ENCODE measurements at regions not wholly inside any gene's neighbourhood (a gene's known extent, or its start where the extent isn't known, plus 50 kb on each side); places are given as distances from the start of the nearest gene placed in this dataset.

GRCh38 chr4:85398276-85398675, 76.7 kb upstream of the ARHGAP24 start:
- Histone ChIP-seq H3K36me3 (ENCODE audit: insufficient read depth, low read length) (no peaks in the 10 kb centered on the region), H2AFZ (ENCODE audit: low read length) (no peak overlapping the region), H3K4me3 (ENCODE audit: low read length) (no peak overlapping the region), H4K20me1 (ENCODE audit: insufficient read depth, low read depth, low read length) (no peaks in the 10 kb centered on the region), H3K79me2 (ENCODE audit: low read length) (no peaks in the 10 kb centered on the region), H3K4me1 (ENCODE audit: low read length) (peaks cover 11% of the 10 kb centered on the region), H3K4me2 (ENCODE audit: low read depth, low read length, poor library complexity, severe bottlenecking) (no peak overlapping the region), H3K9me3 (ENCODE audit: low read length) (no peaks in the 10 kb centered on the region), H3K9ac (ENCODE audit: low read length) (no peak overlapping the region), H3K27me3 (ENCODE audit: low read length) (no peaks in the 10 kb centered on the region), H3K27ac (ENCODE audit: low read length) (no peak overlapping the region), H3K9me2 (replicated peaks; ENCODE audit: insufficient read depth, low read length) (no peaks in the 10 kb centered on the region)
- no peak for DNase-seq

GRCh38 chr4:85399270-85399669, 75.7 kb upstream of the ARHGAP24 start:
- Histone ChIP-seq H3K36me3 (ENCODE audit: insufficient read depth, low read length) (no peaks in the 10 kb centered on the region), H4K20me1 (ENCODE audit: insufficient read depth, low read depth, low read length) (no peaks in the 10 kb centered on the region), H3K9me3 (ENCODE audit: low read length) (no peaks in the 10 kb centered on the region), H3K4me3 (ENCODE audit: low read length) (no peak overlapping the region), H3K4me2 (ENCODE audit: low read depth, low read length, poor library complexity, severe bottlenecking) (no peak overlapping the region), H3K9me2 (replicated peaks; ENCODE audit: insufficient read depth, low read length) (no peaks in the 10 kb centered on the region), H3K27me3 (ENCODE audit: low read length) (no peaks in the 10 kb centered on the region), H3K9ac (ENCODE audit: low read length) (no peak overlapping the region), H3K79me2 (ENCODE audit: low read length) (no peaks in the 10 kb centered on the region), H3K4me1 (ENCODE audit: low read length) (peaks cover 3% of the 10 kb centered on the region), H2AFZ (ENCODE audit: low read length) (no peak overlapping the region), H3K27ac (ENCODE audit: low read length) (no peak overlapping the region)
- no peak for DNase-seq

GRCh38 chr4:85402371-85402770, 72.6 kb upstream of the ARHGAP24 start:
- H3K9ac ChIP-seq (ENCODE audit: low read length): no peak overlapping the region
- no peaks in the 10 kb centered on the region for H3K27me3 ChIP-seq (ENCODE audit: low read length)
- no peak overlapping the region for H2AFZ ChIP-seq (ENCODE audit: low read length)
- H3K27ac ChIP-seq (ENCODE audit: low read length): no peak overlapping the region
- H4K20me1 ChIP-seq (ENCODE audit: insufficient read depth, low read depth, low read length): no peaks in the 10 kb centered on the region
- no peak overlapping the region for H3K4me3 ChIP-seq (ENCODE audit: low read length)
- H3K9me2 ChIP-seq (replicated peaks; ENCODE audit: insufficient read depth, low read length): no peaks in the 10 kb centered on the region
- H3K9me3 ChIP-seq (ENCODE audit: low read length): no peaks in the 10 kb centered on the region
- H3K36me3 ChIP-seq (ENCODE audit: insufficient read depth, low read length): no peaks in the 10 kb centered on the region
- peaks cover 3% of the 10 kb centered on the region for H3K4me1 ChIP-seq (ENCODE audit: low read length)
- H3K79me2 ChIP-seq (ENCODE audit: low read length): no peaks in the 10 kb centered on the region
- no peak for DNase-seq
- H3K4me2 ChIP-seq (ENCODE audit: low read depth, low read length, poor library complexity, severe bottlenecking): no peak overlapping the region

GRCh38 chr4:85406185-85406584, 68.8 kb upstream of the ARHGAP24 start:
- Histone ChIP-seq H3K9me3 (ENCODE audit: low read length) (no peaks in the 10 kb centered on the region), H3K27ac (ENCODE audit: low read length) (no peak overlapping the region), H3K27me3 (ENCODE audit: low read length) (no peaks in the 10 kb centered on the region), H3K4me3 (ENCODE audit: low read length) (no peak overlapping the region), H3K79me2 (ENCODE audit: low read length) (no peaks in the 10 kb centered on the region), H3K9me2 (replicated peaks; ENCODE audit: insufficient read depth, low read length) (no peaks in the 10 kb centered on the region), H3K9ac (ENCODE audit: low read length) (no peak overlapping the region), H3K4me2 (ENCODE audit: low read depth, low read length, poor library complexity, severe bottlenecking) (no peak overlapping the region), H4K20me1 (ENCODE audit: insufficient read depth, low read depth, low read length) (no peaks in the 10 kb centered on the region), H2AFZ (ENCODE audit: low read length) (no peak overlapping the region), H3K4me1 (ENCODE audit: low read length) (no peaks in the 10 kb centered on the region), H3K36me3 (ENCODE audit: insufficient read depth, low read length) (no peaks in the 10 kb centered on the region)
- DNase-seq: no peak

- Histone ChIP-seq H3K9ac (ENCODE audit: low read length) (no peak overlapping the region), H3K9me3 (ENCODE audit: low read length) (no peaks in the 10 kb centered on the region), H3K9me2 (replicated peaks; ENCODE audit: insufficient read depth, low read length) (no peaks in the 10 kb centered on the region), H4K20me1 (ENCODE audit: insufficient read depth, low read depth, low read length) (no peaks in the 10 kb centered on the region), H3K36me3 (ENCODE audit: insufficient read depth, low read length) (no peaks in the 10 kb centered on the region), H3K4me2 (ENCODE audit: low read depth, low read length, poor library complexity, severe bottlenecking) (no peak overlapping the region), H2AFZ (ENCODE audit: low read length) (no peak overlapping the region), H3K27me3 (ENCODE audit: low read length) (no peaks in the 10 kb centered on the region), H3K79me2 (ENCODE audit: low read length) (no peaks in the 10 kb centered on the region), H3K27ac (ENCODE audit: low read length) (no peak overlapping the region), H3K4me1 (ENCODE audit: low read length) (no peaks in the 10 kb centered on the region), H3K4me3 (ENCODE audit: low read length) (no peak overlapping the region)
- DNase-seq: no peak
Measured at GRCh38 chr4:85407546-85407945, 67.4 kb upstream of the ARHGAP24 start.

GRCh38 chr4:85408301-85408700, 66.6 kb upstream of the ARHGAP24 start:
- no peaks in the 10 kb centered on the region for H4K20me1 ChIP-seq (ENCODE audit: insufficient read depth, low read depth, low read length)
- no peaks in the 10 kb centered on the region for H3K9me2 ChIP-seq (replicated peaks; ENCODE audit: insufficient read depth, low read length)
- H3K27ac ChIP-seq (ENCODE audit: low read length): no peak overlapping the region
- no peaks in the 10 kb centered on the region for H3K9me3 ChIP-seq (ENCODE audit: low read length)
- H3K9ac ChIP-seq (ENCODE audit: low read length): no peak overlapping the region
- no peaks in the 10 kb centered on the region for H3K79me2 ChIP-seq (ENCODE audit: low read length)
- no peak overlapping the region for H2AFZ ChIP-seq (ENCODE audit: low read length)
- no peak for DNase-seq
- H3K36me3 ChIP-seq (ENCODE audit: insufficient read depth, low read length): no peaks in the 10 kb centered on the region
- no peaks in the 10 kb centered on the region for H3K27me3 ChIP-seq (ENCODE audit: low read length)
- no peak overlapping the region for H3K4me2 ChIP-seq (ENCODE audit: low read depth, low read length, poor library complexity, severe bottlenecking)
- peaks cover 6% of the 10 kb centered on the region for H3K4me1 ChIP-seq (ENCODE audit: low read length)
- H3K4me3 ChIP-seq (ENCODE audit: low read length): no peak overlapping the region

GRCh38 chr4:85409251-85409650, 65.7 kb upstream of the ARHGAP24 start:
- no peak overlapping the region for H3K9ac ChIP-seq (ENCODE audit: low read length)
- no peaks in the 10 kb centered on the region for H3K79me2 ChIP-seq (ENCODE audit: low read length)
- H3K4me2 ChIP-seq (ENCODE audit: low read depth, low read length, poor library complexity, severe bottlenecking): no peak overlapping the region
- no peak overlapping the region for H3K4me3 ChIP-seq (ENCODE audit: low read length)
- H3K27ac ChIP-seq (ENCODE audit: low read length): no peak overlapping the region
- no peaks in the 10 kb centered on the region for H3K27me3 ChIP-seq (ENCODE audit: low read length)
- no peak for DNase-seq
- H4K20me1 ChIP-seq (ENCODE audit: insufficient read depth, low read depth, low read length): no peaks in the 10 kb centered on the region
- H2AFZ ChIP-seq (ENCODE audit: low read length): no peak overlapping the region
- no peaks in the 10 kb centered on the region for H3K9me2 ChIP-seq (replicated peaks; ENCODE audit: insufficient read depth, low read length)
- no peaks in the 10 kb centered on the region for H3K36me3 ChIP-seq (ENCODE audit: insufficient read depth, low read length)
- no peaks in the 10 kb centered on the region for H3K9me3 ChIP-seq (ENCODE audit: low read length)
- peaks cover 9% of the 10 kb centered on the region for H3K4me1 ChIP-seq (ENCODE audit: low read length)

- H2AFZ ChIP-seq (ENCODE audit: low read length): no peak overlapping the region
- H3K9ac ChIP-seq (ENCODE audit: low read length): no peak overlapping the region
- no peaks in the 10 kb centered on the region for H3K9me2 ChIP-seq (replicated peaks; ENCODE audit: insufficient read depth, low read length)
- H3K4me3 ChIP-seq (ENCODE audit: low read length): no peak overlapping the region
- no peak for DNase-seq
- H3K27ac ChIP-seq (ENCODE audit: low read length): no peak overlapping the region
- peaks cover 9% of the 10 kb centered on the region for H3K4me1 ChIP-seq (ENCODE audit: low read length)
- H3K79me2 ChIP-seq (ENCODE audit: low read length): no peaks in the 10 kb centered on the region
- no peaks in the 10 kb centered on the region for H3K36me3 ChIP-seq (ENCODE audit: insufficient read depth, low read length)
- no peaks in the 10 kb centered on the region for H3K9me3 ChIP-seq (ENCODE audit: low read length)
- H3K27me3 ChIP-seq (ENCODE audit: low read length): no peaks in the 10 kb centered on the region; the same call in 1 of the 2 replicates
- no peak overlapping the region for H3K4me2 ChIP-seq (ENCODE audit: low read depth, low read length, poor library complexity, severe bottlenecking)
- no peaks in the 10 kb centered on the region for H4K20me1 ChIP-seq (ENCODE audit: insufficient read depth, low read depth, low read length)
Measured at GRCh38 chr4:85411386-85411785, 63.6 kb upstream of the ARHGAP24 start.

- DNase-seq: no peak
- H3K9ac ChIP-seq (ENCODE audit: low read length): no peak overlapping the region
- no peaks in the 10 kb centered on the region for H4K20me1 ChIP-seq (ENCODE audit: insufficient read depth, low read depth, low read length)
- H3K79me2 ChIP-seq (ENCODE audit: low read length): no peaks in the 10 kb centered on the region
- H3K27me3 ChIP-seq (ENCODE audit: low read length): no peaks in the 10 kb centered on the region; the same call in 1 of the 2 replicates
- peaks cover 19% of the 10 kb centered on the region for H3K4me1 ChIP-seq (ENCODE audit: low read length)
- no peak overlapping the region for H3K27ac ChIP-seq (ENCODE audit: low read length)
- H3K36me3 ChIP-seq (ENCODE audit: insufficient read depth, low read length): no peaks in the 10 kb centered on the region
- H3K4me2 ChIP-seq (ENCODE audit: low read depth, low read length, poor library complexity, severe bottlenecking): no peak overlapping the region
- no peak overlapping the region for H2AFZ ChIP-seq (ENCODE audit: low read length)
- no peaks in the 10 kb centered on the region for H3K9me3 ChIP-seq (ENCODE audit: low read length)
- H3K4me3 ChIP-seq (ENCODE audit: low read length): no peak overlapping the region
- H3K9me2 ChIP-seq (replicated peaks; ENCODE audit: insufficient read depth, low read length): no peaks in the 10 kb centered on the region
Measured at GRCh38 chr4:85414972-85415371, 60.0 kb upstream of the ARHGAP24 start.

Measured in Karpas-422 (cell line).